A549 (cell line): ENCODE measurements at regions not wholly inside any gene's neighbourhood (a gene's known extent, or its start where the extent isn't known, plus 50 kb on each side); places are given as distances from the start of the nearest gene placed in this dataset.

Source experiments
- ATAC-seq, 2 experiments: fragments of 200-7000 bp in 1 of 2; fragments of >200 bp in 1 of 2; cut with Nextera tagmentation in 1 of 2; cut with Tn5 transposase in 1 of 2; 3 replicates each; pipeline versions ENCODE4 v1.8.0 to v1.9.1; 2018 to 2020; ENCODE audit warnings: mild to moderate bottlenecking in 1 of 2, moderate library complexity in 1 of 2
- CTCF ChIA-PET: fragments of 300-600 bp; sonication (Branson Sonifier 250); formaldehyde crosslinking; extraction: SDS; loops from one replicate; lab custom pipeline; 2021; ENCODE audit warnings: antibody characterized with exemption, inconsistent platforms; lab: Yijun Ruan, JAX
- POLR2A ChIA-PET: fragments of 350-600 bp; formaldehyde crosslinking; extraction: SDS; loops from one replicate; lab custom pipeline; 2021; ENCODE audit warnings: antibody characterized with exemption, inconsistent platforms; lab: Yijun Ruan, JAX
- DNase-seq, 2 experiments: peaks; one replicate each; pipeline versions ENCODE4 v3.0.0 to v3.0.0-alpha.2; 2011 to 2016; ENCODE audit warnings: low read depth in 1 of 2, low spot score in 1 of 2
- FAIRE-seq: peaks from 2 replicates; lab custom pipeline; 2011; peaks lifted over from hg19 to GRCh38; lab: Jason Lieb, UNC
- H3K27ac ChIP-seq, 2 experiments: fragments of >200 bp; sonication (Bioruptor Twin); formaldehyde crosslinking; 3 replicates each; pipeline ENCODE4 v1.5.1; 2016 to 2017
- H3K4me1 ChIP-seq: fragments of >200 bp; sonication (Bioruptor Twin); formaldehyde crosslinking; 3 replicates; pipeline ENCODE4 v1.6.1; 2016
- H3K4me2 ChIP-seq: fragments of >200 bp; sonication (Bioruptor Twin); formaldehyde crosslinking; 3 replicates; pipeline ENCODE4 v1.6.1; 2016
- H3K4me3 ChIP-seq: fragments of >200 bp; sonication (Bioruptor Twin); formaldehyde crosslinking; 3 replicates; pipeline ENCODE4 v1.5.1; 2016
- H3K9me3 ChIP-seq: fragments of >200 bp; sonication (Bioruptor Twin); formaldehyde crosslinking; 3 replicates; pipeline ENCODE4 v1.6.1; 2016
- CBX2 ChIP-seq: fragments of 200-600 bp; sonication (generic); IDR thresholded peaks from 2 replicates; pipeline ENCODE4 v1.6.1; 2016; ENCODE audit warnings: low read depth, mild to moderate bottlenecking, borderline replicate concordance
- CBX8 ChIP-seq: fragments of 200-600 bp; sonication (generic); IDR thresholded peaks from 2 replicates; pipeline ENCODE4 v1.6.1; 2016
- CEBPB ChIP-seq, 2 experiments: fragments of >200 bp in 1 of 2; sonication (Bioruptor Twin) in 1 of 2; formaldehyde crosslinking in 1 of 2; IDR thresholded peaks; 2 replicates each; pipeline ENCODE4 v1.6.1; 2012 to 2016
- EHF ChIP-seq: fragments of 250-450 bp; sonication (Bioruptor Pico); IDR thresholded peaks from 2 replicates; pipeline ENCODE4 v1.5.0; 2020; ENCODE audit warnings: mild to moderate bottlenecking
- FOSB ChIP-seq: fragments of 250-450 bp; sonication (Bioruptor Pico); IDR thresholded peaks from 2 replicates; pipeline ENCODE4 v1.5.0; 2020; ENCODE audit warnings: mild to moderate bottlenecking, moderate library complexity
- FOSL2 ChIP-seq, 2 experiments: fragments of 450-650 bp in 1 of 2; fragments of >200 bp in 1 of 2; sonication (Bioruptor Twin) in 1 of 2; formaldehyde crosslinking; IDR thresholded peaks; 2 replicates each; pipeline versions ENCODE4 v1.5.0 to v1.6.1; 2016 to 2020; ENCODE audit warnings: mild to moderate bottlenecking in 1 of 2, moderate library complexity in 1 of 2
- HDAC2 ChIP-seq: fragments of 200-600 bp; sonication (generic); IDR thresholded peaks from 2 replicates; pipeline ENCODE4 v1.6.1; 2016
- HOXB13 ChIP-seq: fragments of 250-450 bp; sonication (Bioruptor Pico); IDR thresholded peaks from 2 replicates; pipeline ENCODE4 v1.5.0; 2020; ENCODE audit warnings: low read depth, mild to moderate bottlenecking, moderate library complexity
- JUN ChIP-seq, 2 experiments: fragments of >200 bp; sonication (Bioruptor Twin); formaldehyde crosslinking; IDR thresholded peaks; 2 replicates in 1 of 2; 3 replicates in 1 of 2; pipeline ENCODE4 v1.6.1; 2016 to 2017
- JUNB ChIP-seq: fragments of >200 bp; sonication (Bioruptor Twin); formaldehyde crosslinking; IDR thresholded peaks from 2 replicates; pipeline ENCODE4 v1.6.1; 2016
- KDM5A ChIP-seq: fragments of 200-600 bp; sonication (generic); IDR thresholded peaks from 2 replicates; pipeline ENCODE4 v1.6.1; 2016; ENCODE audit warnings: antibody characterized with exemption, mild to moderate bottlenecking
- MAFK ChIP-seq: fragments of 450-650 bp; IDR thresholded peaks from 2 replicates; pipeline ENCODE4 v1.6.1; 2014; ENCODE audit not compliant: partially characterized antibody
- MAZ ChIP-seq: fragments of 150-350 bp; IDR thresholded peaks from 2 replicates; pipeline ENCODE4 v1.6.1; 2014; ENCODE audit warnings: antibody characterized with exemption, low read depth, low read length, borderline replicate concordance
- MYC ChIP-seq: IDR thresholded peaks from 2 replicates; pipeline ENCODE4 v1.6.1; 2012; ENCODE audit warnings: mild to moderate bottlenecking, inconsistent platforms, low read length, improper control_type of control experiment, borderline replicate concordance
- NPAS2 ChIP-seq: fragments of 250-450 bp; sonication (Bioruptor Pico); IDR thresholded peaks from 2 replicates; pipeline ENCODE4 v1.8.0; 2022; ENCODE audit warnings: mild to moderate bottlenecking, moderate library complexity, borderline replicate concordance
- POLR2AphosphoS2 ChIP-seq: conservative IDR thresholded peaks from 2 replicates; pipeline ENCODE4 v1.6.1; 2012; ENCODE audit warnings: low read length, improper control_type of control experiment, inconsistent platforms
- RAD21 ChIP-seq, 2 experiments: fragments of >200 bp in 1 of 2; sonication (Bioruptor Twin) in 1 of 2; formaldehyde crosslinking in 1 of 2; IDR thresholded peaks in 1 of 2; conservative IDR thresholded peaks in 1 of 2; 2 replicates in 1 of 2; 3 replicates in 1 of 2; pipeline ENCODE4 v1.6.1; 2012 to 2018; ENCODE audit warnings: inconsistent platforms in 1 of 2
- RARB ChIP-seq: fragments of 250-450 bp; sonication (Bioruptor Pico); IDR thresholded peaks from 2 replicates; pipeline ENCODE4 v1.8.0; 2021; ENCODE audit warnings: mild to moderate bottlenecking, moderate library complexity
- RFX5 ChIP-seq: fragments of 450-650 bp; IDR thresholded peaks from 2 replicates; pipeline ENCODE4 v1.7.1; 2014; ENCODE audit warnings: antibody characterized with exemption, mild to moderate bottlenecking, moderate library complexity
- RNF2 ChIP-seq: fragments of 200-600 bp; sonication (generic); IDR thresholded peaks from 2 replicates; pipeline ENCODE4 v1.6.1; 2016; ENCODE audit warnings: low read depth, mild to moderate bottlenecking, antibody characterized with exemption, moderate library complexity, borderline replicate concordance
- SREBF2 ChIP-seq: fragments of 450-650 bp; IDR thresholded peaks from 2 replicates; pipeline ENCODE4 v1.6.1; 2014; ENCODE audit warnings: mild to moderate bottlenecking, moderate library complexity
- TP53 ChIP-seq: fragments of 250-450 bp; sonication (Bioruptor Pico); IDR thresholded peaks from 2 replicates; pipeline ENCODE4 v1.5.0; 2021; ENCODE audit warnings: mild to moderate bottlenecking, moderate library complexity
- ZC3H11A ChIP-seq: fragments of 450-650 bp; IDR thresholded peaks from 2 replicates; pipeline ENCODE4 v1.6.1; 2014; ENCODE audit warnings: antibody characterized with exemption, mild to moderate bottlenecking
- ZSCAN20 ChIP-seq: fragments of 250-450 bp; sonication (Bioruptor Pico); IDR thresholded peaks from 2 replicates; pipeline ENCODE4 v1.8.0; 2022; ENCODE audit warnings: mild to moderate bottlenecking, moderate library complexity
- WGBS: methylation state at CpG from one replicate; pipeline ENCODE4 v1.1.6; 2017; ENCODE audit errors: missing lambda C conversion rate; 5-methylcytosine and 5-hydroxymethylcytosine counted together
- TF ChIP-seq, protein P1 (sequence below): fragments of >200 bp; sonication (Bioruptor Twin); formaldehyde crosslinking; IDR thresholded peaks from 2 replicates; pipeline ENCODE4 v1.6.1; 2016
- TF ChIP-seq, protein P2 (sequence below): fragments of 250-450 bp; sonication (Bioruptor Pico); IDR thresholded peaks from 2 replicates; pipeline ENCODE4 v1.5.0; 2021; ENCODE audit warnings: mild to moderate bottlenecking, moderate library complexity, borderline replicate concordance
- TF ChIP-seq, protein P3 (sequence below): fragments of >200 bp; sonication (Bioruptor Twin); formaldehyde crosslinking; IDR thresholded peaks from 3 replicates; pipeline ENCODE4 v1.5.1; 2016
- TF ChIP-seq, protein P4 (sequence below): fragments of 250-450 bp; sonication (Bioruptor Pico); IDR thresholded peaks from 2 replicates; pipeline ENCODE4 v1.5.0; 2020; ENCODE audit warnings: low read depth, mild to moderate bottlenecking, moderate library complexity
- TF ChIP-seq, protein P5 (sequence below): fragments of 150-350 bp; IDR thresholded peaks from 2 replicates; pipeline ENCODE4 v1.6.1; 2014; ENCODE audit warnings: low read depth, mild to moderate bottlenecking, low read length

DNA sequence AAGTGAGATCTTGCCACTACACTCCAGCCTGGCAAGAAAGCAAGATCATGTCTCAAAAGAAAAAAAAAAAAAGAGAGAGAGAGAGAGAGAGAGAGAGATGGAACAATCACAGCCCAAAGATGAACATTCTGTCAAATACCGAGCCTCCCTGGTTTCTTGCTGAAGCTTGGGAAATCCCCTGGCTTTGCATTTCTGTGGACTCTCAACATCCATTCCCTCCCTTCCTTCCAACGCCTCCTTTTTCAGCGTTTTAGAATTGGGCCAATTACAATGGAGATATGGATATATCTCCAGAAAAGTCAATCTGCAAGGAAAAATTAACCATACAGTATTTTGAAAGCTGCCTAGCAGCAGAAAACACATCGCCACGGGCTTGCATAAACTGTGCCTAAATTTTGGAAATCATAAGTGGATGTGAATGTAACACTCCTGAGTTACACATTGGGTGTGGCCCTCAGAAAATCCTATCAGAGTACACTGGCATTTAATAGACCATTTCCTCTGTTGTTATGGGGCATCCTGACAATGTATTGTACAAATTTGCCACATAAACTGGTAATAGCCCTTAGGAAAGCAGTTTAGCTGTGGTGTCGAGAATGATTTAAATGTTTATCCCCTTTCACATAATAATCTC is 67.2 kb upstream of the PHLPP1 start:
- WGBS = 51% methylated on average over 6 of the region's 6 CpGs
- H3K9me3 ChIP-seq = no peaks in the 10 kb centered on the region
- no peaks in the 10 kb centered on the region for H3K4me1 ChIP-seq
- ChIA-PET CTCF (interaction anchor here (0.8 kb wide), 1 partner anchor 17 kb away, joined by 3 read pairs; no protein-coding TSS in a partner anchor), POLR2A (no interaction called here)
- no peak overlapping the region for H3K4me2 ChIP-seq
- H3K27ac ChIP-seq = no peak overlapping the region
- ATAC-seq (no peak), FAIRE-seq (no peak), DNase-seq (no peak)
- no peak overlapping the region for H3K4me3 ChIP-seq
- TF ChIP-seq EHF (CRISPR knock-in tag) (no peak), RAD21 (conservative IDR thresholded peaks at IDR 0.05 in 1 of 2, IDR thresholded peaks at IDR 0.05 in 1 of 2) (no peak), HDAC2 (no peak), JUNB (no peak), KDM5A (no peak), MYC (no peak), CBX8 (no peak), MAFK (no peak), NPAS2 (CRISPR knock-in tag) (no peak), MAZ (no peak), HOXB13 (no peak), TP53 (no peak)
- TF ChIP-seq, protein P1, sequence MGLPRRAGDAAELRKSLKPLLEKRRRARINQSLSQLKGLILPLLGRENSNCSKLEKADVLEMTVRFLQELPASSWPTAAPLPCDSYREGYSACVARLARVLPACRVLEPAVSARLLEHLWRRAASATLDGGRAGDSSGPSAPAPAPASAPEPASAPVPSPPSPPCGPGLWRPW = no peak
- TF ChIP-seq, protein P2, sequence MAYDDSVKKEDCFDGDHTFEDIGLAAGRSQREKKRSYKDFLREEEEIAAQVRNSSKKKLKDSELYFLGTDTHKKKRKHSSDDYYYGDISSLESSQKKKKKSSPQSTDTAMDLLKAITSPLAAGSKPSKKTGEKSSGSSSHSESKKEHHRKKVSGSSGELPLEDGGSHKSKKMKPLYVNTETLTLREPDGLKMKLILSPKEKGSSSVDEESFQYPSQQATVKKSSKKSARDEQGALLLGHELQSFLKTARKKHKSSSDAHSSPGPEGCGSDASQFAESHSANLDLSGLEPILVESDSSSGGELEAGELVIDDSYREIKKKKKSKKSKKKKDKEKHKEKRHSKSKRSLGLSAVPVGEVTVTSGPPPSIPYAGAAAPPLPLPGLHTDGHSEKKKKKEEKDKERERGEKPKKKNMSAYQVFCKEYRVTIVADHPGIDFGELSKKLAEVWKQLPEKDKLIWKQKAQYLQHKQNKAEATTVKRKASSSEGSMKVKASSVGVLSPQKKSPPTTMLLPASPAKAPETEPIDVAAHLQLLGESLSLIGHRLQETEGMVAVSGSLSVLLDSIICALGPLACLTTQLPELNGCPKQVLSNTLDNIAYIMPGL (CRISPR knock-in tag) = no peak
- TF ChIP-seq, protein P3, sequence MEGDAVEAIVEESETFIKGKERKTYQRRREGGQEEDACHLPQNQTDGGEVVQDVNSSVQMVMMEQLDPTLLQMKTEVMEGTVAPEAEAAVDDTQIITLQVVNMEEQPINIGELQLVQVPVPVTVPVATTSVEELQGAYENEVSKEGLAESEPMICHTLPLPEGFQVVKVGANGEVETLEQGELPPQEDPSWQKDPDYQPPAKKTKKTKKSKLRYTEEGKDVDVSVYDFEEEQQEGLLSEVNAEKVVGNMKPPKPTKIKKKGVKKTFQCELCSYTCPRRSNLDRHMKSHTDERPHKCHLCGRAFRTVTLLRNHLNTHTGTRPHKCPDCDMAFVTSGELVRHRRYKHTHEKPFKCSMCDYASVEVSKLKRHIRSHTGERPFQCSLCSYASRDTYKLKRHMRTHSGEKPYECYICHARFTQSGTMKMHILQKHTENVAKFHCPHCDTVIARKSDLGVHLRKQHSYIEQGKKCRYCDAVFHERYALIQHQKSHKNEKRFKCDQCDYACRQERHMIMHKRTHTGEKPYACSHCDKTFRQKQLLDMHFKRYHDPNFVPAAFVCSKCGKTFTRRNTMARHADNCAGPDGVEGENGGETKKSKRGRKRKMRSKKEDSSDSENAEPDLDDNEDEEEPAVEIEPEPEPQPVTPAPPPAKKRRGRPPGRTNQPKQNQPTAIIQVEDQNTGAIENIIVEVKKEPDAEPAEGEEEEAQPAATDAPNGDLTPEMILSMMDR = no peak

DNA sequence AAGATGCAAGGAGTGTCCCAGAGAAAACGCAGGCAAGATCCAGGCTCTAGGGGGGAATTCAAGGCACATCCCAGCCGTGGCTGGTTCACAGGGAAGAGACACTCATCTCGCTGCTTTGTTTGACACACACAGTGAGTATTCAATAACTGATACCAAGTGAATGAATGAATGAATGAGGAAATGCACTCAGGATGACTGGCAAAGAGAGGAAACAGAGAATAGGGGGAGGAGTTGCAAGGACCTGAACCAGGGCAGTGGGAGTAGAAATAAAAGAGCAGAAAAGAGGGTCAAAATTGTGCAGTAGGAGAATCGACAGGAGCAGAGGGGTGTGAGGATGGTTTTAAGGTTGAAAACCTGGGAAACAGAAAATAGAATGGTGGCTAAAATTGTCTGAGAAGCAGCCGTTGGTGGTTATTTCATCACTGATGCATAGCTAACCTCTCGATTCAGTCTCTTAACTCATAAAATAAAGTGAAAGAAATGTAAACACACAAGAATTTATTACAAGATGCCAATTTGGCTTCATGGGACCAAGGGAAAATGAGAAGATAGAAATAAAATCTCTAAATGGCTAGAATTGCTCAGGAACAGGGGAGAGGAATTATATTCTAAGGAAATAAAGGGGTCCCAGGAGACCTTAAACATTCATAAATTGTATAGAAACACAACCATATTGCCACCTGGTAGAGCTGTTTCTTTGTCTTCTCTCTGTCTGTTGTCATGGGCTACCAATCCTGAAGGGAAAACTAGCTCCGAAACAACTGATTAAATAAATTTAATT is 63.9 kb upstream of the PHLPP1 start:
- peak overlapping the region; percentile 14; the same call in 1 of the 3 replicates for H3K4me2 ChIP-seq
- ChIA-PET CTCF (interaction anchor here (0.5 to 1.5 kb wide), 3 partner anchors 13 to 739 kb away, joined by 3 to 4 read pairs (median 3); no protein-coding TSS in a partner anchor), POLR2A (no interaction called here)
- DNase-seq (no peak), FAIRE-seq (no peak), ATAC-seq (no peak)
- no peaks in the 10 kb centered on the region for H3K9me3 ChIP-seq
- H3K27ac ChIP-seq = no peak overlapping the region
- 41% methylated on average over 7 of the region's 7 CpGs for WGBS
- H3K4me3 ChIP-seq = no peak overlapping the region
- no peaks in the 10 kb centered on the region for H3K4me1 ChIP-seq
- TF ChIP-seq, protein P4, sequence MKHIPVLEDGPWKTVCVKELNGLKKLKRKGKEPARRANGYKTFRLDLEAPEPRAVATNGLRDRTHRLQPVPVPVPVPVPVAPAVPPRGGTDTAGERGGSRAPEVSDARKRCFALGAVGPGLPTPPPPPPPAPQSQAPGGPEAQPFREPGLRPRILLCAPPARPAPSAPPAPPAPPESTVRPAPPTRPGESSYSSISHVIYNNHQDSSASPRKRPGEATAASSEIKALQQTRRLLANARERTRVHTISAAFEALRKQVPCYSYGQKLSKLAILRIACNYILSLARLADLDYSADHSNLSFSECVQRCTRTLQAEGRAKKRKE (CRISPR knock-in tag) = no peak
- TF ChIP-seq FOSL2 (IDR thresholded peaks at IDR 0.05) = no peak
- no peak for TF ChIP-seq FOSL2 (CRISPR knock-in tag; IDR thresholded peaks at IDR 0.05)
- TF ChIP-seq JUN (IDR thresholded peaks at IDR 0.05) = no peak
- TF ChIP-seq CBX2 = no peak
- TF ChIP-seq POLR2AphosphoS2 = no peak
- TF ChIP-seq CEBPB (IDR thresholded peaks at IDR 0.05) = no peak
- TF ChIP-seq JUNB = no peak
- TF ChIP-seq NPAS2 (CRISPR knock-in tag) = no peak
- no peak for TF ChIP-seq ZC3H11A
- TF ChIP-seq SREBF2 = no peak
- TF ChIP-seq, protein P5, sequence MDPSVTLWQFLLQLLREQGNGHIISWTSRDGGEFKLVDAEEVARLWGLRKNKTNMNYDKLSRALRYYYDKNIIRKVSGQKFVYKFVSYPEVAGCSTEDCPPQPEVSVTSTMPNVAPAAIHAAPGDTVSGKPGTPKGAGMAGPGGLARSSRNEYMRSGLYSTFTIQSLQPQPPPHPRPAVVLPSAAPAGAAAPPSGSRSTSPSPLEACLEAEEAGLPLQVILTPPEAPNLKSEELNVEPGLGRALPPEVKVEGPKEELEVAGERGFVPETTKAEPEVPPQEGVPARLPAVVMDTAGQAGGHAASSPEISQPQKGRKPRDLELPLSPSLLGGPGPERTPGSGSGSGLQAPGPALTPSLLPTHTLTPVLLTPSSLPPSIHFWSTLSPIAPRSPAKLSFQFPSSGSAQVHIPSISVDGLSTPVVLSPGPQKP = no peak
- no peak for TF ChIP-seq FOSB
- TF ChIP-seq, protein P2 (CRISPR knock-in tag) = no peak
- no peak for TF ChIP-seq ZSCAN20 (CRISPR knock-in tag)
- no peak for TF ChIP-seq RNF2
- TF ChIP-seq RARB (CRISPR knock-in tag) = no peak
- no peak for TF ChIP-seq RFX5
